ENCODE measurements at regions not wholly inside any gene's neighbourhood (a gene's known extent, or its start where the extent isn't known, plus 50 kb on each side); places are given as distances from the start of the nearest gene placed in this dataset.

GRCh38 chrX:63993936-63994335 is 208.9 kb upstream of the ARHGEF9 start:
- intact Hi-C loops (cut with micrococcal nuclease), result loop anchor here (10.0 kb wide), 1 partner anchor 61 kb away; no protein-coding TSS in a partner anchor
- Histone ChIP-seq H3K4me3 (ENCODE audit: low read length) (no peak overlapping the region), H3K27me3 (ENCODE audit: control insufficient read depth, insufficient read depth, low read length) (no peaks in the 10 kb centered on the region), H3K27ac (ENCODE audit: low read length) (no peak overlapping the region), H3K4me1 (ENCODE audit: control insufficient read depth, insufficient read depth, low read length) (no peaks in the 10 kb centered on the region), H3K9me3 (ENCODE audit: control insufficient read depth, insufficient read depth, low read length) (peaks cover 5% of the 10 kb centered on the region), H3K36me3 (ENCODE audit: control insufficient read depth, insufficient read depth, low read length) (no peaks in the 10 kb centered on the region)
- TF ChIP-seq, protein P1, sequence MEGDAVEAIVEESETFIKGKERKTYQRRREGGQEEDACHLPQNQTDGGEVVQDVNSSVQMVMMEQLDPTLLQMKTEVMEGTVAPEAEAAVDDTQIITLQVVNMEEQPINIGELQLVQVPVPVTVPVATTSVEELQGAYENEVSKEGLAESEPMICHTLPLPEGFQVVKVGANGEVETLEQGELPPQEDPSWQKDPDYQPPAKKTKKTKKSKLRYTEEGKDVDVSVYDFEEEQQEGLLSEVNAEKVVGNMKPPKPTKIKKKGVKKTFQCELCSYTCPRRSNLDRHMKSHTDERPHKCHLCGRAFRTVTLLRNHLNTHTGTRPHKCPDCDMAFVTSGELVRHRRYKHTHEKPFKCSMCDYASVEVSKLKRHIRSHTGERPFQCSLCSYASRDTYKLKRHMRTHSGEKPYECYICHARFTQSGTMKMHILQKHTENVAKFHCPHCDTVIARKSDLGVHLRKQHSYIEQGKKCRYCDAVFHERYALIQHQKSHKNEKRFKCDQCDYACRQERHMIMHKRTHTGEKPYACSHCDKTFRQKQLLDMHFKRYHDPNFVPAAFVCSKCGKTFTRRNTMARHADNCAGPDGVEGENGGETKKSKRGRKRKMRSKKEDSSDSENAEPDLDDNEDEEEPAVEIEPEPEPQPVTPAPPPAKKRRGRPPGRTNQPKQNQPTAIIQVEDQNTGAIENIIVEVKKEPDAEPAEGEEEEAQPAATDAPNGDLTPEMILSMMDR (IDR thresholded peaks at IDR 0.05), result no peak
- Mint-ChIP-seq H3K27ac (no peak overlapping the region), H3K9me3 (no peaks in the 10 kb centered on the region), H3K4me3 (no peak overlapping the region), H3K4me1 (no peaks in the 10 kb centered on the region), H3K27me3 (ENCODE audit: low read depth in 2 of 2) (no peaks in the 10 kb centered on the region), H3K36me3 (no peaks in the 10 kb centered on the region)
- 69% methylated on average over 2 of the region's 4 CpGs for WGBS (ENCODE audit: insufficient coverage)
- ATAC-seq, result no peak
- no peak for DNase-seq

GRCh38 chrX:63985906-63986305 is 200.9 kb upstream of the ARHGEF9 start:
- 86% methylated on average over 6 of the region's 7 CpGs for WGBS (ENCODE audit: insufficient coverage)

DNA sequence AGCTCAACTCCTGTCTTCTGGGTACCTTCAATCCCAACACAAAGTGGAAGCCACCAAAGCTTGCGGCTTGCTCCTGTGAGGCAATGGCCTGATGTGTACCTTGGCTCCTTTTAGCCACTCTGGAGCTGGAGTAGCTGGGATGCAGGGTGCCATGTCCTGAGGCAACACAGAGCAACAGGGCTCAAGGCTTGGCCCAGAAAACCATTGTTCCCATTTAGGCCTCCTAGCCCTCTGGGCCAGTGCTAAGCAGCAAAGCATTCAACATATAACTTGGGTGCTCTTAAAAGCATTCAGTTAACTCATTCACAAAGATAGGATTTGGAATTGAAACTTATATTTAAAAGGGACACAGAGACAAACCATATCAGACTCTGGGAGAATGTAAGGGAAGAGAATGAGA is 194.5 kb upstream of the ARHGEF9 start:
- H3K27ac Mint-ChIP-seq, result no peak overlapping the region
- Histone ChIP-seq H3K9me3 (ENCODE audit: control insufficient read depth, insufficient read depth, low read length) (peaks cover 8% of the 10 kb centered on the region), H3K36me3 (ENCODE audit: control insufficient read depth, insufficient read depth, low read length) (no peaks in the 10 kb centered on the region), H3K4me1 (ENCODE audit: control insufficient read depth, insufficient read depth, low read length) (no peaks in the 10 kb centered on the region), H3K4me3 (ENCODE audit: low read length) (no peak overlapping the region), H3K27me3 (ENCODE audit: control insufficient read depth, insufficient read depth, low read length) (no peaks in the 10 kb centered on the region), H3K27ac (ENCODE audit: low read length) (no peak overlapping the region)
- DNase-seq, result no peak
- WGBS (ENCODE audit: insufficient coverage), result 100% methylated on average over 1 of the region's 1 CpG
- H3K4me1 Mint-ChIP-seq, result no peaks in the 10 kb centered on the region
- peaks cover 0 to 7% of the 10 kb centered on the region in 2 donors for H3K27me3 Mint-ChIP-seq (ENCODE audit: low read depth in 2 of 2)
- no peak overlapping the region for H3K4me3 Mint-ChIP-seq
- TF ChIP-seq, protein P1 (IDR thresholded peaks at IDR 0.05), result no peak
- intact Hi-C loops (cut with micrococcal nuclease), result no loop called here
- H3K9me3 Mint-ChIP-seq, result peaks cover 2% of the 10 kb centered on the region in 2 donors
- H3K36me3 Mint-ChIP-seq, result no peaks in the 10 kb centered on the region
- ATAC-seq, result no peak

More at GRCh38 chrX:63985906-63986305, 200.9 kb upstream of the ARHGEF9 start:
- TF ChIP-seq, protein P1 (IDR thresholded peaks at IDR 0.05), result no peak
- Histone ChIP-seq H3K27ac (ENCODE audit: low read length) (no peak overlapping the region), H3K4me3 (ENCODE audit: low read length) (no peak overlapping the region), H3K4me1 (ENCODE audit: control insufficient read depth, insufficient read depth, low read length) (no peaks in the 10 kb centered on the region), H3K27me3 (ENCODE audit: control insufficient read depth, insufficient read depth, low read length) (no peaks in the 10 kb centered on the region), H3K9me3 (ENCODE audit: control insufficient read depth, insufficient read depth, low read length) (peaks cover 6% of the 10 kb centered on the region), H3K36me3 (ENCODE audit: control insufficient read depth, insufficient read depth, low read length) (no peaks in the 10 kb centered on the region)
- Mint-ChIP-seq H3K4me1 (no peaks in the 10 kb centered on the region), H3K27ac (no peak overlapping the region), H3K27me3 (ENCODE audit: low read depth in 2 of 2) (peaks cover 0 to 7% of the 10 kb centered on the region in 2 donors), H3K4me3 (no peak overlapping the region), H3K9me3 (peaks cover 2 to 4% of the 10 kb centered on the region in 2 donors), H3K36me3 (no peaks in the 10 kb centered on the region)
- ATAC-seq (no peak), DNase-seq (no peak)
- intact Hi-C loops (cut with micrococcal nuclease), result no loop called here

GRCh38 chrX:63967551-63967950 is 182.5 kb upstream of the ARHGEF9 start:
- Mint-ChIP-seq H3K27me3 (ENCODE audit: low read depth in 2 of 2) (no peaks in the 10 kb centered on the region), H3K9me3 (peaks cover 0 to 11% of the 10 kb centered on the region in 2 donors), H3K36me3 (no peaks in the 10 kb centered on the region), H3K27ac (no peak overlapping the region), H3K4me3 (no peak overlapping the region), H3K4me1 (no peaks in the 10 kb centered on the region)
- DNase-seq (no peak), ATAC-seq (no peak)
- H3K4me3 ChIP-seq (ENCODE audit: low read length), result no peak overlapping the region
- no peaks in the 10 kb centered on the region for H3K36me3 ChIP-seq (ENCODE audit: control insufficient read depth, insufficient read depth, low read length)
- H3K27ac ChIP-seq (ENCODE audit: low read length), result no peak overlapping the region
- no peaks in the 10 kb centered on the region for H3K4me1 ChIP-seq (ENCODE audit: control insufficient read depth, insufficient read depth, low read length)
- intact Hi-C loops (cut with micrococcal nuclease), result no loop called here
- H3K27me3 ChIP-seq (ENCODE audit: control insufficient read depth, insufficient read depth, low read length), result no peaks in the 10 kb centered on the region
- 60% methylated on average over 1 of the region's 1 CpG for WGBS (ENCODE audit: insufficient coverage)
- H3K9me3 ChIP-seq (ENCODE audit: control insufficient read depth, insufficient read depth, low read length), result peaks cover 13% of the 10 kb centered on the region
- TF ChIP-seq, protein P1 (IDR thresholded peaks at IDR 0.05), result no peak
